Body of pancreas (tissue), 4 donors: ENCODE measurements at regions not wholly inside any gene's neighbourhood (a gene's known extent, or its start where the extent isn't known, plus 50 kb on each side); places are given as distances from the start of the nearest gene placed in this dataset.

ENCODE experiments used
- POLR2A ChIP-seq, 3 donors: fragments of 450-650 bp; IDR thresholded peaks; one replicate each; pipeline ENCODE4 v1.6.1; 2016; ENCODE audit warnings: antibody characterized with exemption in 3 of 3, mild to moderate bottlenecking in 2 of 3
- TF ChIP-seq, protein P1 (sequence below), 7 experiments: fragments of 450-650 bp in 4 of 7; fragments of 200-600 bp in 3 of 7; sonication (generic) in 3 of 7; IDR thresholded peaks; one replicate each; pipeline ENCODE4 v1.5.1; 2016 to 2019; ENCODE audit warnings: antibody characterized with exemption in 7 of 7

DNA sequence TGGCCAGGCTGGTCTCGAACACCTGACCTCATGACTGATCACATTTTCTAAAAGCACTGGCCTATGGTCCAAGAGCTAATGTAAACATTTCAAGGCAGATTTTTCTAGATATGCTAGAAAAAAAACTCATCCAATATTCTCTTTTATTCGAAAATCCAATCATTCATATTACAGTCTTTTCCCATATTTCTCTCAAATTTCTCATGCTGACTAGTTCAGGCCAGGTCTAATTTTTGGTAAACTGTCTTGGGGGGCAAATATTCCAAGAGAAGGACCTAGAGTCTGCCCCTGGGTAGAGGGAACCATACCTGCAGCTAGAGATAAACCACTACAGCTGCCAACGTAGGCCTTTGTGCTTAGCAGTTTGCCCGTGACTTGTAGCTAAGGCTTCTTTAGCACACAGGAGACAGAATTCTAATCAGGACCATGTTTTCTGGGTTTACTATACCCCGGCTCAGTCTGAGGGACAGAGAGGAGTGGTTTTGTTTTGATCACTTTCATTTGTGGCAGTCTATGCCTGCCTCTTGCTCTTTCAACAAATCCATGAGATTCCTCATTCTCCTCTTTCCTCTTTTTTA lies 71.8 kb upstream of the CITED2 start:
- TF ChIP-seq, protein P1, sequence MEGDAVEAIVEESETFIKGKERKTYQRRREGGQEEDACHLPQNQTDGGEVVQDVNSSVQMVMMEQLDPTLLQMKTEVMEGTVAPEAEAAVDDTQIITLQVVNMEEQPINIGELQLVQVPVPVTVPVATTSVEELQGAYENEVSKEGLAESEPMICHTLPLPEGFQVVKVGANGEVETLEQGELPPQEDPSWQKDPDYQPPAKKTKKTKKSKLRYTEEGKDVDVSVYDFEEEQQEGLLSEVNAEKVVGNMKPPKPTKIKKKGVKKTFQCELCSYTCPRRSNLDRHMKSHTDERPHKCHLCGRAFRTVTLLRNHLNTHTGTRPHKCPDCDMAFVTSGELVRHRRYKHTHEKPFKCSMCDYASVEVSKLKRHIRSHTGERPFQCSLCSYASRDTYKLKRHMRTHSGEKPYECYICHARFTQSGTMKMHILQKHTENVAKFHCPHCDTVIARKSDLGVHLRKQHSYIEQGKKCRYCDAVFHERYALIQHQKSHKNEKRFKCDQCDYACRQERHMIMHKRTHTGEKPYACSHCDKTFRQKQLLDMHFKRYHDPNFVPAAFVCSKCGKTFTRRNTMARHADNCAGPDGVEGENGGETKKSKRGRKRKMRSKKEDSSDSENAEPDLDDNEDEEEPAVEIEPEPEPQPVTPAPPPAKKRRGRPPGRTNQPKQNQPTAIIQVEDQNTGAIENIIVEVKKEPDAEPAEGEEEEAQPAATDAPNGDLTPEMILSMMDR (IDR thresholded peaks at IDR 0.05), result no peak
- TF ChIP-seq POLR2A (IDR thresholded peaks at IDR 0.05), result no peak
